ENCODE measurements at regions not wholly inside any gene's neighbourhood (a gene's known extent, or its start where the extent isn't known, plus 50 kb on each side); places are given as distances from the start of the nearest gene placed in this dataset.
"Not testable (repeated sequence)": the region's sequence is repeated elsewhere in the genome, so short reads cannot be mapped to it uniquely, and the experiment has no call there.

DNA sequence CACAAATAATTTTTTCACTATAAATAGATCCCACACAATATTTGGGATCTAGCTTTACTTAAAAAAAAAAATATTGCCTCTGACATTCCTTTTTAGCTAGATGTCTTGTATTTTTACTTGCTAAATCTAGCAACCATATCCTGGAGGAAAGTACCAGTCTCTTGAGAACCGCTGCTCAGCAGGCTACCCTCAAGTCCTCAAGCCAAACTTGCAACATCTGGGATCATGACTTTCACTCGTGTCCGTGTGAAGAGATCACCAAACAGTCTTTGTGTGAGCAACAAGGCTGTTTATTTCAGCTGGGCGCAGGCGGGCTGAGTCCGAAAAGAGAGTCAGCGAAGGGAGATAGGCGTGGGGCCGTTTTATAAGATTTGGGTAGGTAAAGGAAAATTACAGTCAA, 180.3 kb upstream of the FER start:
- no peak overlapping the region for H3K9ac ChIP-seq (ENCODE audit: low read depth, low read length)
- peaks cover 4% of the 10 kb centered on the region for H3K4me1 ChIP-seq (ENCODE audit: control insufficient read depth, insufficient read depth, low read length)
- H3K4me3 ChIP-seq (ENCODE audit: low read depth, low read length), result no peak overlapping the region
- no peaks in the 10 kb centered on the region for H3K36me3 ChIP-seq (ENCODE audit: control insufficient read depth, insufficient read depth, low read length)
- H3K9me3 ChIP-seq (ENCODE audit: control insufficient read depth, insufficient read depth, low read length), result no peaks in the 10 kb centered on the region
- no peaks in the 10 kb centered on the region for H3K27me3 ChIP-seq (ENCODE audit: control insufficient read depth, insufficient read depth, low read length)

DNA sequence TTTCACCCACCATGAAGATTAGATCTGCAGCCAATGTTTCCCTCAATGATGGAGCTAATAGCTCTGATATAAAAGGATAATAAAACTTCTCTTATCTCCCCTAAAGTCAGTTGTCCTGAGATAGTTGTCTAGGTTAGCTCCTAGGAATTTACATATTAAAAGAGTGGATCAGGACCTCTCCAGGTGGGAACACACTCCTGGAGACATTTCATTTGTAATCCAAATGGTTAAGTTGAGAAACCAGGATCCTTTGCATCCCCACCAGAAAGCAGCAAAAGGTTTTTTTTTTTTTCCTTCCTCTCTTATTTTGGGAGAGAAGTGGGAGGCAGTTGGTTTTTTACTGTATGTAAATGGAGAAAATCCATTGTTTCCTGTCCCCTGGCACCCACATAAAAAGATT, 182.5 kb upstream of the FBXL17 start:
- no peak overlapping the region for H3K4me3 ChIP-seq (ENCODE audit: low read depth, low read length)
- H3K9ac ChIP-seq (ENCODE audit: low read depth, low read length), result no peak overlapping the region
- H3K4me1 ChIP-seq (ENCODE audit: control insufficient read depth, insufficient read depth, low read length), result peaks cover 4% of the 10 kb centered on the region
- no peaks in the 10 kb centered on the region for H3K9me3 ChIP-seq (ENCODE audit: control insufficient read depth, insufficient read depth, low read length)
- H3K36me3 ChIP-seq (ENCODE audit: control insufficient read depth, insufficient read depth, low read length), result no peaks in the 10 kb centered on the region
- H3K27me3 ChIP-seq (ENCODE audit: control insufficient read depth, insufficient read depth, low read length), result no peaks in the 10 kb centered on the region

DNA sequence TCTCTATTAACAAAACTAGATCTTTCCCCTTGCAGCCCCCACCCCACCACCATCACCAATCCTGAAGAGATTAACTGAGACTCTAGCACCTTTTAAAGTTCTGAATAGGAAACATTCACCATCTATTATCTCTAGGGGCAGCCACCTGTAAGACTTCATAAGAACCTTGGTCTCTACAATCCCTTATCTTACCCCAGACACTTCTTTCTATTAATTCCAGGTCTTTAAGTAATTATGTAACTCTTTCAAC, 180.2 kb upstream of the FBXL17 start:
- H3K27me3 ChIP-seq (ENCODE audit: control insufficient read depth, insufficient read depth, low read length), result no peaks in the 10 kb centered on the region
- peaks cover 4% of the 10 kb centered on the region for H3K4me1 ChIP-seq (ENCODE audit: control insufficient read depth, insufficient read depth, low read length)
- H3K4me3 ChIP-seq (ENCODE audit: low read depth, low read length), result no peak overlapping the region
- H3K9ac ChIP-seq (ENCODE audit: low read depth, low read length), result no peak overlapping the region
- H3K36me3 ChIP-seq (ENCODE audit: control insufficient read depth, insufficient read depth, low read length), result no peaks in the 10 kb centered on the region
- no peaks in the 10 kb centered on the region for H3K9me3 ChIP-seq (ENCODE audit: control insufficient read depth, insufficient read depth, low read length)

DNA sequence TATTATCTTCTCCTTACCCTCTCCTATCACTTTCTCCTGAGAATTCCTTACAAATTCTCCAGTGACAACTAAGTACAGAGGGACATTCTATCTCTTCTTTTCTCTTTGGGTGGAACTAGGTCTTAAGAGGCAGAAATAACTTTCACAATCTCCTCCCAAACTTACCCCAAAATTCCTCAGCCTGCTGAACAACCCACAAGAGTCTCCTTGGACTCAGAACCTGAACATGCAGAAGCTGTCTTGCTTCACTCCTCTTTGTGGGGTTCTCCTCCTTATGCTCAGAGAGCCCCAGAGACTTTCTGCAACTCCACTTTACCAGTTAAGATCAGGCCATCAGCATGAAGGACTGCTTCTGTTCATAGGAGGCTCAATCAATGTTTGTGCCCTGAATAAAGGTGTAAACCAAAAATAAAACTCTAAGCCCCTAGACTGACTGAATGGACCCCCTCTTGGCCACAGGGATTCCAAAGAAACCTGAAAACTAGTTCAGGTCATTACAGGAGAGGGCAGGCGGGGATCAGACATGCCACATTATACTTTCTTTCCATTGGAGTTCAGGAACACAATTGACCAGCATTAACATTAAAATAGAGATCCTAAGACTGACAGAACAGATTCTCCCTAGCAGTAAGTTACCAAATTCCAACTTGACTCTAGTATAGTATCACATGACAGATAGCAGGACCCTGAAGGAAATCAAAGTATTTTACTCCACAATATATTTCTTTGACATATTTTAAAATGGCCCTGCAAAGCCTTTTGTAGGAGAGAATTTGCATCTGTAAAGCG, 179.7 kb upstream of the FBXL17 start:
- Histone ChIP-seq H3K4me1 (ENCODE audit: control insufficient read depth, insufficient read depth, low read length) (peaks cover 4% of the 10 kb centered on the region), H3K9ac (ENCODE audit: low read depth, low read length) (no peak overlapping the region), H3K9me3 (ENCODE audit: control insufficient read depth, insufficient read depth, low read length) (no peaks in the 10 kb centered on the region), H3K27me3 (ENCODE audit: control insufficient read depth, insufficient read depth, low read length) (no peaks in the 10 kb centered on the region), H3K4me3 (ENCODE audit: low read depth, low read length) (no peak overlapping the region), H3K36me3 (ENCODE audit: control insufficient read depth, insufficient read depth, low read length) (no peaks in the 10 kb centered on the region)

DNA sequence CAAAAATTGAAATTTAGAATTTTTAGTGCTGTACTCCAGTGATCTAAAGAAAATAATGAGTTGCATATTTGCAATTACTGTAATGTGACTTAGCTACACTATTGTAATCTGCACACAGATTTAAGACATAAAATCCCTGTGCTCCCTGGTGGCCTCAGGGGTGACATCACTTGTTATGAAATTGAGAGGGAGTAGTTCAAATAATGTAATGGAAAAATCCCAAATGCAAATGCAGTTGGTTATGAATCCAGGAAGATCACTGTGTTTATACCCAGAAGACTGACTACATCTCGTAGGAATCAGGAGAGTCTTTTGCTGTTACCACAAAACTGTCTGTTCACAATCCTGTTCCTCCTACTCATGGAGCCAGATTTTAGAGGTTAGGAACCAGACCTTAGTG, 178.7 kb upstream of the FBXL17 start:
- Histone ChIP-seq H3K9me3 (ENCODE audit: control insufficient read depth, insufficient read depth, low read length) (no peaks in the 10 kb centered on the region), H3K4me1 (ENCODE audit: control insufficient read depth, insufficient read depth, low read length) (peaks cover 4% of the 10 kb centered on the region), H3K36me3 (ENCODE audit: control insufficient read depth, insufficient read depth, low read length) (no peaks in the 10 kb centered on the region), H3K27me3 (ENCODE audit: control insufficient read depth, insufficient read depth, low read length) (no peaks in the 10 kb centered on the region), H3K4me3 (ENCODE audit: low read depth, low read length) (no peak overlapping the region), H3K9ac (ENCODE audit: low read depth, low read length) (no peak overlapping the region)

GRCh38 chr5:108560166-108560565, 178.3 kb upstream of the FBXL17 start:
- no peaks in the 10 kb centered on the region for H3K27me3 ChIP-seq (ENCODE audit: control insufficient read depth, insufficient read depth, low read length)
- no peak overlapping the region for H3K4me3 ChIP-seq (ENCODE audit: low read depth, low read length)
- H3K9ac ChIP-seq (ENCODE audit: low read depth, low read length), result no peak overlapping the region
- H3K36me3 ChIP-seq (ENCODE audit: control insufficient read depth, insufficient read depth, low read length), result no peaks in the 10 kb centered on the region
- no peaks in the 10 kb centered on the region for H3K9me3 ChIP-seq (ENCODE audit: control insufficient read depth, insufficient read depth, low read length)
- H3K4me1 ChIP-seq (ENCODE audit: control insufficient read depth, insufficient read depth, low read length), result peaks cover 7% of the 10 kb centered on the region

GRCh38 chr5:108558840-108559239, 176.9 kb upstream of the FBXL17 start:
- H3K4me3 ChIP-seq (ENCODE audit: low read depth, low read length); H3K9ac ChIP-seq (ENCODE audit: low read depth, low read length); H3K4me1 ChIP-seq (ENCODE audit: control insufficient read depth, insufficient read depth, low read length); H3K36me3 ChIP-seq (ENCODE audit: control insufficient read depth, insufficient read depth, low read length); H3K27me3 ChIP-seq (ENCODE audit: control insufficient read depth, insufficient read depth, low read length); H3K9me3 ChIP-seq (ENCODE audit: control insufficient read depth, insufficient read depth, low read length): not testable (repeated sequence)

- not testable (repeated sequence) for H3K27me3 ChIP-seq (ENCODE audit: control insufficient read depth, insufficient read depth, low read length); H3K4me3 ChIP-seq (ENCODE audit: low read depth, low read length); H3K9me3 ChIP-seq (ENCODE audit: control insufficient read depth, insufficient read depth, low read length); H3K36me3 ChIP-seq (ENCODE audit: control insufficient read depth, insufficient read depth, low read length); H3K9ac ChIP-seq (ENCODE audit: low read depth, low read length)
- peaks cover 10% of the 10 kb centered on the region for H3K4me1 ChIP-seq (ENCODE audit: control insufficient read depth, insufficient read depth, low read length)
These were observed 176.2 kb upstream of the FBXL17 start for GRCh38 chr5:108558142-108558541.

GRCh38 chr5:108557686-108558085, 175.8 kb upstream of the FBXL17 start:
- Histone ChIP-seq H3K9me3 (ENCODE audit: control insufficient read depth, insufficient read depth, low read length) (no peaks in the 10 kb centered on the region), H3K9ac (ENCODE audit: low read depth, low read length) (no peak overlapping the region), H3K36me3 (ENCODE audit: control insufficient read depth, insufficient read depth, low read length) (no peaks in the 10 kb centered on the region), H3K27me3 (ENCODE audit: control insufficient read depth, insufficient read depth, low read length) (no peaks in the 10 kb centered on the region), H3K4me1 (ENCODE audit: control insufficient read depth, insufficient read depth, low read length) (peaks cover 10% of the 10 kb centered on the region), H3K4me3 (ENCODE audit: low read depth, low read length) (no peak overlapping the region)

GRCh38 chr5:108556441-108557145, 174.7 kb upstream of the FBXL17 start:
- Histone ChIP-seq H3K27me3 (ENCODE audit: control insufficient read depth, insufficient read depth, low read length) (no peaks in the 10 kb centered on the region), H3K4me1 (ENCODE audit: control insufficient read depth, insufficient read depth, low read length) (peaks cover 10% of the 10 kb centered on the region), H3K9me3 (ENCODE audit: control insufficient read depth, insufficient read depth, low read length) (no peaks in the 10 kb centered on the region), H3K36me3 (ENCODE audit: control insufficient read depth, insufficient read depth, low read length) (no peaks in the 10 kb centered on the region), H3K4me3 (ENCODE audit: low read depth, low read length) (no peak overlapping the region), H3K9ac (ENCODE audit: low read depth, low read length) (no peak overlapping the region)

DNA sequence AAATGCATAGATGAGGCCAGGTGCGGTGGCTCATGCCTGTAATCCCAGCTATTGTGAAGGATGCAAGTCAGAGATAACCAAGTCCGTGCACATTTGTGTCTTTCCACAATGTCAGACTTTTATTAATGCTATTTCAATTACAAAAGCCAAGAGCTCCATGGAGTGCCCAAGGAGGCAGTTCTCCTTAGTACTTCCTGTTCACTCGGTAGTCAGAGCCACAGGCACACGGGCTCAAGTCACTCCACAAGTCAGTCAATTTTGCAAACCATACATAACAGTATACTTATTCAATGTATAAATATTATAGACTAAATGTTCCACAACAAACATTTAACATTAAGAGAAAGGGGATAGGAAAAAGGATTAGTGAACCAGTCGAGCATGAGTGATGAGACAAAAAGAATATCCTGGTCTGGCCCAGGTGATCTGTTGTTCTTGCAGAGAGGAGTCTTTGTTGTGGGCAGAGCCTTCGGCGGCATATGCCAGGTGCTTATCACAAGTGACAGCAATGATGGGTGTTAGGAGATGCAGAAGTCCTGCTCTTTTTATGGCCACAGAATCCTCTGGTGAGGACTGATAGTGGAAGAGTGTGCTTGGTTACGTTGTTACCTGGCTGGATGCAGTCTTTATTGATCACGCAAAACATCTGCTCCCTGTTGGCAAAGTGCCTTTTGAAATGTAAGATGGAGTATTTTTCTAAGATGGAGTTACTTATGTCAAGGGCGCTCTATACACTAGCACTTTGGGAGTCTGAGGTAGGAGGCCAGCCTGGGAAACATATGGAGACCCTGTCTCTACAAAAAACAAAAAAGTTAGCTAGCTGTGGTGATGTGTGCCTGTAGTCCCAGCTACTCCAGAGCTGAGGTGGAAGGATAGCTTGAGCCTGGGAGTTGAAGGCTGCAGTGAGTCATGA, 167.0 kb upstream of the FBXL17 start:
- no peak overlapping the region for H3K9ac ChIP-seq (ENCODE audit: low read depth, low read length)
- H3K4me1 ChIP-seq (ENCODE audit: control insufficient read depth, insufficient read depth, low read length), result peaks cover 5% of the 10 kb centered on the region
- H3K36me3 ChIP-seq (ENCODE audit: control insufficient read depth, insufficient read depth, low read length), result no peaks in the 10 kb centered on the region
- H3K9me3 ChIP-seq (ENCODE audit: control insufficient read depth, insufficient read depth, low read length), result no peaks in the 10 kb centered on the region
- H3K27me3 ChIP-seq (ENCODE audit: control insufficient read depth, insufficient read depth, low read length), result no peaks in the 10 kb centered on the region
- no peak overlapping the region for H3K4me3 ChIP-seq (ENCODE audit: low read depth, low read length)

GRCh38 chr5:108546939-108547338, 165.0 kb upstream of the FBXL17 start:
- H3K4me3 ChIP-seq (ENCODE audit: low read depth, low read length), result no peak overlapping the region
- peaks cover 2% of the 10 kb centered on the region for H3K4me1 ChIP-seq (ENCODE audit: control insufficient read depth, insufficient read depth, low read length)
- no peaks in the 10 kb centered on the region for H3K36me3 ChIP-seq (ENCODE audit: control insufficient read depth, insufficient read depth, low read length)
- H3K27me3 ChIP-seq (ENCODE audit: control insufficient read depth, insufficient read depth, low read length), result no peaks in the 10 kb centered on the region
- H3K9ac ChIP-seq (ENCODE audit: low read depth, low read length), result no peak overlapping the region
- H3K9me3 ChIP-seq (ENCODE audit: control insufficient read depth, insufficient read depth, low read length), result no peaks in the 10 kb centered on the region

Data from iPS-15b (cell line).